ENCODE measurements at regions not wholly inside any gene's neighbourhood (a gene's known extent, or its start where the extent isn't known, plus 50 kb on each side); places are given as distances from the start of the nearest gene placed in this dataset.

GRCh38 chr9:90385146-90385545, 257.5 kb downstream of the DIRAS2 start:
- DNase-seq: no peak
- Mint-ChIP-seq H3K4me1 (ENCODE audit: low read depth, unreplicated experiment) (no peaks in the 10 kb centered on the region), H3K4me3 (ENCODE audit: unreplicated experiment) (no peak overlapping the region), H3K27ac (ENCODE audit: unreplicated experiment) (no peak overlapping the region), H3K27me3 (ENCODE audit: unreplicated experiment) (no peaks in the 10 kb centered on the region), H3K9me3 (ENCODE audit: unreplicated experiment) (no peaks in the 10 kb centered on the region), H3K36me3 (ENCODE audit: unreplicated experiment) (no peaks in the 10 kb centered on the region)
- no peak for TF ChIP-seq CTCF (IDR thresholded peaks at IDR 0.05; ENCODE audit: partially characterized antibody, unreplicated experiment)

- Mint-ChIP-seq H3K9me3 (ENCODE audit: unreplicated experiment) (no peaks in the 10 kb centered on the region), H3K27ac (ENCODE audit: unreplicated experiment) (no peak overlapping the region), H3K27me3 (ENCODE audit: unreplicated experiment) (no peaks in the 10 kb centered on the region)
These were observed 249.1 kb downstream of the DIRAS2 start for GRCh38 chr9:90393365-90394152.

GRCh38 chr9:90394871-90395270, 247.8 kb downstream of the DIRAS2 start:
- H3K9me3 Mint-ChIP-seq (ENCODE audit: unreplicated experiment): no peaks in the 10 kb centered on the region
- H3K36me3 Mint-ChIP-seq (ENCODE audit: unreplicated experiment): no peaks in the 10 kb centered on the region
- TF ChIP-seq CTCF (IDR thresholded peaks at IDR 0.05; ENCODE audit: partially characterized antibody, unreplicated experiment): no peak
- H3K27ac Mint-ChIP-seq (ENCODE audit: unreplicated experiment): no peak overlapping the region
- H3K4me3 Mint-ChIP-seq (ENCODE audit: unreplicated experiment): no peak overlapping the region
- no peaks in the 10 kb centered on the region for H3K4me1 Mint-ChIP-seq (ENCODE audit: low read depth, unreplicated experiment)
- no peaks in the 10 kb centered on the region for H3K27me3 Mint-ChIP-seq (ENCODE audit: unreplicated experiment)
- no peak for DNase-seq

More at GRCh38 chr9:90393365-90394152, 249.1 kb downstream of the DIRAS2 start:
- TF ChIP-seq CTCF (IDR thresholded peaks at IDR 0.05; ENCODE audit: partially characterized antibody, unreplicated experiment): no peak
- Mint-ChIP-seq H3K4me3 (ENCODE audit: unreplicated experiment) (no peak overlapping the region), H3K36me3 (ENCODE audit: unreplicated experiment) (no peaks in the 10 kb centered on the region), H3K4me1 (ENCODE audit: low read depth, unreplicated experiment) (no peaks in the 10 kb centered on the region)
- DNase-seq: no peak

- Mint-ChIP-seq H3K4me3 (ENCODE audit: unreplicated experiment) (no peak overlapping the region), H3K36me3 (ENCODE audit: unreplicated experiment) (no peaks in the 10 kb centered on the region), H3K4me1 (ENCODE audit: low read depth, unreplicated experiment) (no peaks in the 10 kb centered on the region), H3K9me3 (ENCODE audit: unreplicated experiment) (no peaks in the 10 kb centered on the region), H3K27me3 (ENCODE audit: unreplicated experiment) (no peaks in the 10 kb centered on the region), H3K27ac (ENCODE audit: unreplicated experiment) (no peak overlapping the region)
- DNase-seq: no peak
- no peak for TF ChIP-seq CTCF (IDR thresholded peaks at IDR 0.05; ENCODE audit: partially characterized antibody, unreplicated experiment)
These were observed 242.5 kb downstream of the DIRAS2 start for GRCh38 chr9:90400091-90400490.

- Mint-ChIP-seq H3K27ac (ENCODE audit: unreplicated experiment) (no peak overlapping the region), H3K9me3 (ENCODE audit: unreplicated experiment) (no peaks in the 10 kb centered on the region), H3K4me1 (ENCODE audit: low read depth, unreplicated experiment) (no peaks in the 10 kb centered on the region), H3K36me3 (ENCODE audit: unreplicated experiment) (no peaks in the 10 kb centered on the region), H3K4me3 (ENCODE audit: unreplicated experiment) (no peak overlapping the region), H3K27me3 (ENCODE audit: unreplicated experiment) (peaks cover 2% of the 10 kb centered on the region)
- DNase-seq: no peak
- TF ChIP-seq CTCF (IDR thresholded peaks at IDR 0.05; ENCODE audit: partially characterized antibody, unreplicated experiment): no peak
These were observed 234.0 kb downstream of the DIRAS2 start for GRCh38 chr9:90408659-90409058.

Data from glutamatergic neuron (in vitro differentiated cells).